Activated T-cell treated with anti-CD3 and anti-CD28 coated beads for 48 hours (primary cell): ENCODE measurements at regions not wholly inside any gene's neighbourhood (a gene's known extent, or its start where the extent isn't known, plus 50 kb on each side); places are given as distances from the start of the nearest gene placed in this dataset.
"Not testable (repeated sequence)": the region's sequence is repeated elsewhere in the genome, so short reads cannot be mapped to it uniquely, and the experiment has no call there.

Source experiments
- DNase-seq: peaks from one replicate; pipeline ENCODE4 v3.0.0-alpha.2; 2020; ENCODE audit warnings: low read depth

- DNase-seq = not testable (repeated sequence)
Observed at GRCh38 chr12:9411616-9412268, 196.0 kb downstream of the KLRB1 start.

DNA sequence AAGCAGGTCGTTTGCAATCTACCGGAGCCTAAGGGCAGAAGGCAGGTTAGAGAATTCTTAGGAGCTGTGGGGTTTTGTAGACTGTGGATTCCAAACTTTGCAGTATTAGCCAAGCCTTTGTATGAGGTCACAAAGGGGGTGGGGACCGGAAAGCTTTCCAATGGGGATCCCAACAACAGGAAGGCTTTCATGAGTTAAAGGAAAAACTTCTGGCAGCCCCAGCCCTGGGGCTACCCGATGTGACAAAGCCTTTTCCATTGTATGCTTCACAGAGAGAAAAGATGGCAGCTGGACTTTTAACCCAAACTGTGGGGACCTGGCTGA is 199.2 kb upstream of the PZP start:
- not testable (repeated sequence) for DNase-seq

DNA sequence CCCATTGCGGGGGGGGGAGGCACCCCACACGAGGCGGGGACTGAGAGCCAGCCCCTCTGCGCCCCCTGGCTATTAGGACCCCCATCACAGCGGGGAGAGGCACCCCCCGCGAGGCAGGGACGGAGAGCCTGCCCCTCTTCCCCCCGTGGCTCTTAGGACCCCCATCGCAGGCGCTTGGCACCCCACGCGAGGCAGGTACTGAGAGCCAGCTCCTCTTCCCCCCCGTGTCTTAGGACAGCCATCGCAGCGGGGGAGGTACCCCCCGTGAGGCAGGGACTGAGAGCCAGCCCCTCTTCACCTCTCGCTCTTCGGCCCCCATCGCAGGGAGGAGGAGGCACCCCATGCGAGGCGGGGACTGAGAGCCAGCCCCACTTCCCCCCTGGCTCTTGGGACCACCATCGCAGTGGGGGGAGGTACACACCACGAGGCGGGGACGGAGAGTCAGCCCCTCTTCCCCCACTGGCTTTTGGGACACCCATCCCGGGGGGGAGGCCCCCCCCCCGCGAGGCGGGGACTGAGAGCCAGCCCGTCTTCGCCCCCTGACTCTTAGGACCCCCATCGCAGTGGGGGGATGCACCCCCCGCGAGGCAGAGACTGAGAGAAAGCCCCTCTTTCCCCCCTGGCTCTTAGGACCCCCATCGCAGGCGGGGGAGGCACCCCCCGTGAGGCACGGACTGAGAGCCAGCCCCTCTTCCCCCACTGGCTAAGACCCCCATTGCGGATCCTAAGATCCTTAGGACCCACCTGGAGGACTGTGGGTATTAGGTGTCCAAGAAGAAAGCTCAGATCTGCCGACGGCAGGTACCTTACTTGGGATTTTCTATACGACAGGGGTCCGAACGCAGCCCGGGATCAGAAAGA is 198.6 kb upstream of the PZP start:
- DNase-seq = no peak

GRCh38 chr12:9405886-9406563 is 197.8 kb upstream of the PZP start:
- DNase-seq = no peak

- no peak for DNase-seq
Observed at GRCh38 chr12:9404469-9405260, 196.5 kb upstream of the PZP start.

DNA sequence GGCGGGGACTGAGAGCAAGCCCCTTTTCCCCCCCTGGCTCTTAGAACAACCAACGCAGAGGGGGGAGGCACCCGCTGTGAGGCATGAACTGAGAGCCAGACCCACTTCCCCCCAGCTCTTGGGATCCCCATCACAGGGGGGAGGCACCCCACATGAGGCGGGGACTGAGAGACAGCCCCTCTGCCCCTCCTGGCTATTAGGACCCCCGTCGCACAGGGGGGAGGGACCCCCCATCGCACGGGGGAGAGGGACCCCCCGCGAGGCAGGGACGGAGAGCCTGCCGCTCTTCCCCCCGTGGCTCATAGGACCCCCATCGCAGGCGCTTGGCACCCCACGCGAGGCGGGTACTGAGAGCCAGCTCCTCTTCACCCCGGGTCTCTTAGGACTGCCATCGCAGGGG is 195.8 kb upstream of the PZP start:
- DNase-seq = no peak

DNA sequence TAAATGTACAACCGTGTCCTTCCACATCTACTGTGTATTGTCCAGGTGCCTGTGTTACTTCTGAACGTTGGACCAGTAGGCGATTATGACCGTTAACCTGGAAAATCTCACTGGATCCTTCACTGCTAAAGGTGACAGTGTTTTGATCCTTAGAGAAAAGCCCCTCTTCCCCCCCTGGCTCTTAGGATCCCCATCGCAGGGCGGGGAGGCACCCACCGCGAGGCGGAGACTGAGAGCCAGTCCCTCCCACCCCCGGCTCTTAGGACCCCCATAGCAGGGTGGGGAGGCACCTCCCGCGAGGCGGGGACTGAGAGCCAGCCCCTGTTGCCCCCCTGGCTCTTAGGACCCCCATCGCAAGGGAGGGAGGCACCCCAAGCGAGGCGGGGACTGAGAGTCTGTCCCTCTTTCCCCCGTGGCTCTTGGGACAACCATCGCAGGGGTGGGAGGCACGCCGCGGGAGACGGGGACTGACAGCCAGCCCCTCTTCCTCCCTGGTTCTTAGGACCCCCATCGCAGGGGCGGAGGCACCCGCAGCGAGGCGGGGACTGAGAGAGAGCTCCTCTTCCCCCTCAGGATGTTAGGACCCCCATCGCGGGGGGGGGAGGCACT is 194.3 kb upstream of the PZP start:
- not testable (repeated sequence) for DNase-seq

DNA sequence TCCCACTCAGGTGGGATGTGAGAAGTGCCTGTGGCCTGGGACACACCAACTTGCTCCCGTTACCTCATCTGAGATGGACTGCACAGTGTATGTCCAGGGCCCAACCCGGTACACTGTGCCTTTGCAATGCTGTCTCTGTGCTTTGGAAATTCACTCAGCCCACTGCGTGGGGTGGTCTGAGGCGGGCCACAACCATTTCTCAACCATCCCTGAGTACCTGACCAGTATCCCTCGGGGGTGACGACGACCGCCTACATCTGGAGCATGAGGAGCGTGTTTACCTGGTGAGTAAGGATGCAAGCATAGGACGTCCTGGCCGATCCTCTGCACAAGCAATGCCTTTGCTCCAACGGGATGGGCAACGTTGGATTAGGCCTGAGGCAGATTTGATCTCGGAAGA is 188.2 kb upstream of the PZP start:
- DNase-seq = not testable (repeated sequence)

- DNase-seq = not testable (repeated sequence)
Observed at GRCh38 chr12:9395220-9395619, 187.0 kb upstream of the PZP start.

- DNase-seq = no peak
Observed at GRCh38 chr12:9392842-9393241, 184.6 kb upstream of the PZP start.

DNA sequence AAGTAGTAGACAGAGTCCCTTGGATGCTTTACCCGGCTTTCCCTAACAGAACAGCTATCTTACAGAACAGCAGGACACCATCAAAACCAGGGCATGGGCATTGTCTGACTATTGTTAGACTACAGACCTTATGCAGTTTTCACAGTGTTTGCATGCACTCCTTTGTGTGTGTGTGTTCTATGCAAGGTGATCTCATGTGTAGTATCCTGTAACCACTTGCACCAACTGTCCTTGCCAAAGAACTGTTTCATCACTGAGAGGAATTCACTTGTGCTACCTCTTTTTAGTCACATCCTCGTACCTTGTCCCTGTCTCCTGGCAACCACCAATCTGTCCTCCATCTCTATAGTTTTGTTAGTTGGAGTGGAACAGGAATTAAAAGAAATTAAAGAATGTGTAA is 183.6 kb upstream of the PZP start:
- DNase-seq = no peak

GRCh38 chr12:9390761-9391160 is 182.6 kb upstream of the PZP start:
- no peak for DNase-seq

- DNase-seq = no peak
Observed at GRCh38 chr12:9389796-9390195, 181.6 kb upstream of the PZP start.

DNA sequence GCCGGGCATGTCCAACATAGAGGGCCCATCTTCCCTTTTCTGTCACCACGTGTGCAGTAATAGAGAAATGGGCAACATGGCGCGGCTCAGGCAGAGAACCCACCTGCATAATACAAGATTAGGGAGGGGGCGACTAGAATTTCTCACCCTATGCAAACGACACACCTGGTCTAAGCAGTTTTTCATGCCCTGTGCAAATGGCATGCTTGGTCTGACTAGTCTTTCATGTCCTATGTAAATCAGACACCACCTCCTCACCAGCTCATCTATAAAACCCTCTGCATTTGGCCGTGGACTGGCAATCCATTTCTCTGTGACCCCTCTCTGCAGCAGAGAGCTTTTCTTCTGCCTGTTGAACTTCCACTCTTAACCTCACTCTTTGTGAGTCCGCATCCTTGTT is 180.2 kb upstream of the PZP start:
- no peak for DNase-seq

DNA sequence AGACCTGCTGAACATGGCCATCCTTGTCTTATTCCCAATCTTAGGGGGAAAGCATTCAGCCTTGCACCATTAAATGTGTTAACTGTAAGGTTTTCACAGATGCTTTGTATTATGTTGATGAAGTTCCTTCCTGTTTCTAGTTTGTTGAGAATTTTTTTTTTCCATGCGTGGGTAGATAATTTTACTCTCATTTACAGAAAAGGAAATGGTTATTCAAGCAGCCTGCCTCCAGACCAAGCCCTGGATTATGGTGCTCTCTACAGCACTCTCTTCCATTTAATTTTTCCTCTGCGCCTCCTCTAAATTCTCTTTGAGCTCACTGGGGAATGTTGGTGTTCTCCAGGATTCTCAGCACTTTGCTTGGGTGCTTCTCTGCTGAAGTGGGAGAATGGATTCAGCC is 179.3 kb upstream of the PZP start:
- DNase-seq = no peak

GRCh38 chr12:9383585-9383984 is 175.4 kb upstream of the PZP start:
- DNase-seq = no peak

GRCh38 chr12:9381619-9382018 is 173.4 kb upstream of the PZP start:
- DNase-seq = no peak

GRCh38 chr12:9380650-9381049 is 172.5 kb upstream of the PZP start:
- no peak for DNase-seq

- DNase-seq = no peak
Observed at GRCh38 chr12:9379023-9379742, 171.0 kb upstream of the PZP start.

- DNase-seq = no peak
Observed at GRCh38 chr12:9378430-9378835, 170.2 kb upstream of the PZP start.

- DNase-seq = no peak
Observed at GRCh38 chr12:9372202-9372601, 164.0 kb upstream of the PZP start.
